ENCODE measurements at regions not wholly inside any gene's neighbourhood (a gene's known extent, or its start where the extent isn't known, plus 50 kb on each side); places are given as distances from the start of the nearest gene placed in this dataset.

- ChIA-PET POLR2A (no interaction called here), CTCF (no interaction called here)
- Histone ChIP-seq H3K4me1 (peaks cover 36% of the 10 kb centered on the region), H3K4me2 (no peak overlapping the region), H3K9me3 (no peaks in the 10 kb centered on the region), H3K27ac (no peak overlapping the region), H3K4me3 (no peak overlapping the region)
- no peak for DNase-seq (ENCODE audit: low read depth in 1 of 2, low spot score in 1 of 2)
- 90% methylated on average over 1 of the region's 1 CpG for WGBS (ENCODE audit: missing lambda C conversion rate)
- TF ChIP-seq TFCP2L1 (CRISPR knock-in tag; IDR thresholded peaks at IDR 0.05) (no peak), RCOR1 (IDR thresholded peaks at IDR 0.05; ENCODE audit: low read depth, low read length) (no peak), JUN (IDR thresholded peaks at IDR 0.05) (no peak), HMGXB4 (CRISPR knock-in tag; IDR thresholded peaks at IDR 0.05; ENCODE audit: borderline replicate concordance) (no peak), ZFP36 (IDR thresholded peaks at IDR 0.05; ENCODE audit: borderline replicate concordance, partially characterized antibody) (no peak), EP300 (IDR thresholded peaks at IDR 0.05) (no peak), BHLHE40 (IDR thresholded peaks at IDR 0.05; ENCODE audit: low read depth, low read length) (no peak)
- ATAC-seq, result no peak
- peak; percentile 74 for FAIRE-seq
Measured at GRCh38 chr7:81626008-81626407, 143.8 kb downstream of the HGF start.

GRCh38 chr7:81624650-81625631 lies 144.9 kb downstream of the HGF start:
- peak overlapping the region; percentile 33 for H3K4me2 ChIP-seq
- H3K4me1 ChIP-seq, result peaks cover 36% of the 10 kb centered on the region
- H3K4me3 ChIP-seq, result no peak overlapping the region
- 55% methylated on average over 6 of the region's 6 CpGs for WGBS (ENCODE audit: missing lambda C conversion rate)
- ChIA-PET POLR2A (no interaction called here), CTCF (no interaction called here)
- DNase-seq (ENCODE audit: low read depth in 1 of 2, low spot score in 1 of 2) (no peak), ATAC-seq (no peak), FAIRE-seq (no peak)
- TF ChIP-seq RAD21 (conservative IDR thresholded peaks at IDR 0.05 in 1 of 2, IDR thresholded peaks at IDR 0.05 in 1 of 2) (no peak), CHD2 (IDR thresholded peaks at IDR 0.05; ENCODE audit: low read length, partially characterized antibody) (no peak), POLR2AphosphoS2 (conservative IDR thresholded peaks at IDR 0.05; ENCODE audit: low read length) (no peak), TFCP2L1 (CRISPR knock-in tag; IDR thresholded peaks at IDR 0.05) (no peak), HEYL (CRISPR knock-in tag; IDR thresholded peaks at IDR 0.05) (no peak), ZC3H11A (IDR thresholded peaks at IDR 0.05) (no peak), USF2 (IDR thresholded peaks at IDR 0.05) (no peak), ZSCAN20 (CRISPR knock-in tag; IDR thresholded peaks at IDR 0.05) (no peak), KDM5A (IDR thresholded peaks at IDR 0.05) (no peak), EHF (CRISPR knock-in tag; IDR thresholded peaks at IDR 0.05) (no peak)
- peak overlapping the region in 1 of 2 experiments; percentile 3; a peak in 1 of 6 replicates for H3K27ac ChIP-seq
- H3K9me3 ChIP-seq, result no peaks in the 10 kb centered on the region

- FAIRE-seq, result no peak
- H3K27ac ChIP-seq, result peak overlapping the region; percentile 3 to 40; a peak in 1 of 6 replicates
Measured at GRCh38 chr7:81624021-81624592, 145.7 kb downstream of the HGF start.

More at GRCh38 chr7:81624021-81624592, 145.7 kb downstream of the HGF start:
- whole genome bisulfite sequencing (ENCODE audit: missing lambda C conversion rate), result 89% methylated on average over 1 of the region's 1 CpG
- CTCF ChIA-PET, result no interaction called here
- no peaks in the 10 kb centered on the region for H3K9me3 ChIP-seq
- ATAC-seq, result no peak
- H3K4me2 ChIP-seq, result peak overlapping the region; percentile 33; the same call in 1 of the 3 replicates
- POLR2A ChIA-PET, result no interaction called here
- no peak for DNase-seq (ENCODE audit: low read depth in 1 of 2, low spot score in 1 of 2)
- H3K4me3 ChIP-seq, result no peak overlapping the region
- TF ChIP-seq MAFK (IDR thresholded peaks at IDR 0.05; ENCODE audit: partially characterized antibody) (no peak), MAZ (IDR thresholded peaks at IDR 0.05; ENCODE audit: borderline replicate concordance, low read depth, low read length) (no peak), MAX (IDR thresholded peaks at IDR 0.05) (no peak), ESRRA (IDR thresholded peaks at IDR 0.05; ENCODE audit: borderline replicate concordance, low read length) (no peak), JUNB (IDR thresholded peaks at IDR 0.05) (no peak)
- peaks cover 38% of the 10 kb centered on the region for H3K4me1 ChIP-seq
